ENCODE measurements at regions not wholly inside any gene's neighbourhood (a gene's known extent, or its start where the extent isn't known, plus 50 kb on each side); places are given as distances from the start of the nearest gene placed in this dataset.

- no peaks in the 10 kb centered on the region for H3K9me3 ChIP-seq (replicated peaks; ENCODE audit: control insufficient read depth, insufficient read depth, low read length)
- no peak overlapping the region for H3K9ac ChIP-seq (replicated peaks; ENCODE audit: extremely low read depth, insufficient read depth, low read length)
- H3K79me2 ChIP-seq (ENCODE audit: control insufficient read depth, insufficient read depth, low read length) = no peaks in the 10 kb centered on the region
- H3K4me1 ChIP-seq (ENCODE audit: control insufficient read depth, extremely low read depth, insufficient read depth, low read length) = no peaks in the 10 kb centered on the region
- H3K4me3 ChIP-seq (replicated peaks in 1 of 3; ENCODE audit: insufficient read depth in 1 of 3, low read depth in 1 of 3, low read length in 3 of 3) = no peak overlapping the region
- dilution Hi-C loops (cut with MboI; ENCODE audit: extremely low pct_ligation_motif_present, low sequenced_read_pairs) (no loop called here), intact Hi-C loops (cut with micrococcal nuclease) (no loop called here)
- no peaks in the 10 kb centered on the region for H4K20me1 ChIP-seq (replicated peaks; ENCODE audit: control insufficient read depth, extremely low read depth, insufficient read depth, low read length)
- no peaks in the 10 kb centered on the region for H3K27me3 ChIP-seq (ENCODE audit: control insufficient read depth in 2 of 2, insufficient read depth in 2 of 2, low read length in 2 of 2)
- ChIA-PET CTCF (no interaction called here), POLR2A (no interaction called here)
- H3K4me2 ChIP-seq (ENCODE audit: insufficient read depth, low read length) = no peak overlapping the region
- FAIRE-seq (no peak), DNase-seq (ENCODE audit: low read depth, low spot score) (no peak)
- no peak overlapping the region for H2AFZ ChIP-seq (ENCODE audit: low read depth, low read length)
- no peaks in the 10 kb centered on the region for H3K36me3 ChIP-seq (ENCODE audit: control insufficient read depth in 2 of 2, extremely low read depth in 1 of 2, insufficient read depth in 2 of 2, low read length in 2 of 2)
- H3K27ac ChIP-seq (ENCODE audit: insufficient read depth, low read depth, low read length) = no peak overlapping the region
- no TSS peak for BruUV-seq (replicated peaks)
- TF ChIP-seq POLR2AphosphoS5 (IDR thresholded peaks at IDR 0.05; ENCODE audit: insufficient read depth, low read depth, low read length) (no peak), EZH2 (IDR thresholded peaks at IDR 0.05; ENCODE audit: borderline replicate concordance, low read depth, low read length, severe bottlenecking) (no peak), MYC (IDR thresholded peaks at IDR 0.05; ENCODE audit: low read depth, low read length) (no peak), FOS (IDR thresholded peaks at IDR 0.05; ENCODE audit: borderline replicate concordance, insufficient read depth, low read length) (no peak)
- TF ChIP-seq, protein P1, sequence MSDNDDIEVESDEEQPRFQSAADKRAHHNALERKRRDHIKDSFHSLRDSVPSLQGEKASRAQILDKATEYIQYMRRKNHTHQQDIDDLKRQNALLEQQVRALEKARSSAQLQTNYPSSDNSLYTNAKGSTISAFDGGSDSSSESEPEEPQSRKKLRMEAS (IDR thresholded peaks at IDR 0.05; ENCODE audit: insufficient read depth, insufficient read length) = no peak
- TF ChIP-seq, protein P2, sequence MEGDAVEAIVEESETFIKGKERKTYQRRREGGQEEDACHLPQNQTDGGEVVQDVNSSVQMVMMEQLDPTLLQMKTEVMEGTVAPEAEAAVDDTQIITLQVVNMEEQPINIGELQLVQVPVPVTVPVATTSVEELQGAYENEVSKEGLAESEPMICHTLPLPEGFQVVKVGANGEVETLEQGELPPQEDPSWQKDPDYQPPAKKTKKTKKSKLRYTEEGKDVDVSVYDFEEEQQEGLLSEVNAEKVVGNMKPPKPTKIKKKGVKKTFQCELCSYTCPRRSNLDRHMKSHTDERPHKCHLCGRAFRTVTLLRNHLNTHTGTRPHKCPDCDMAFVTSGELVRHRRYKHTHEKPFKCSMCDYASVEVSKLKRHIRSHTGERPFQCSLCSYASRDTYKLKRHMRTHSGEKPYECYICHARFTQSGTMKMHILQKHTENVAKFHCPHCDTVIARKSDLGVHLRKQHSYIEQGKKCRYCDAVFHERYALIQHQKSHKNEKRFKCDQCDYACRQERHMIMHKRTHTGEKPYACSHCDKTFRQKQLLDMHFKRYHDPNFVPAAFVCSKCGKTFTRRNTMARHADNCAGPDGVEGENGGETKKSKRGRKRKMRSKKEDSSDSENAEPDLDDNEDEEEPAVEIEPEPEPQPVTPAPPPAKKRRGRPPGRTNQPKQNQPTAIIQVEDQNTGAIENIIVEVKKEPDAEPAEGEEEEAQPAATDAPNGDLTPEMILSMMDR (IDR thresholded peaks at IDR 0.05; ENCODE audit: extremely low read depth in 1 of 2, insufficient read depth in 1 of 2, low read depth in 1 of 2, low read length in 2 of 2) = no peak
- no peaks in the 10 kb centered on the region for H3K9me1 ChIP-seq (replicated peaks; ENCODE audit: control insufficient read depth, extremely low read depth, insufficient read depth, low read length)
Observed at GRCh38 chr11:29100967-29101366, 915.9 kb downstream of the KCNA4 start.

GRCh38 chr11:29095821-29096220, 921.0 kb downstream of the KCNA4 start:
- no peaks in the 10 kb centered on the region for H3K79me2 ChIP-seq (ENCODE audit: control insufficient read depth, insufficient read depth, low read length)
- no peaks in the 10 kb centered on the region for H3K9me3 ChIP-seq (replicated peaks; ENCODE audit: control insufficient read depth, insufficient read depth, low read length)
- CTCF ChIA-PET = no interaction called here
- FAIRE-seq = no peak
- no peaks in the 10 kb centered on the region for H4K20me1 ChIP-seq (replicated peaks; ENCODE audit: control insufficient read depth, extremely low read depth, insufficient read depth, low read length)
- no TSS peak for BruUV-seq (replicated peaks)
- dilution Hi-C loops (cut with MboI; ENCODE audit: extremely low pct_ligation_motif_present, low sequenced_read_pairs) = no loop called here
- H2AFZ ChIP-seq (ENCODE audit: low read depth, low read length) = no peak overlapping the region
- H3K4me3 ChIP-seq (replicated peaks in 1 of 3; ENCODE audit: insufficient read depth in 1 of 3, low read depth in 1 of 3, low read length in 3 of 3) = no peak overlapping the region
- H3K4me2 ChIP-seq (ENCODE audit: insufficient read depth, low read length) = no peak overlapping the region
- intact Hi-C loops (cut with micrococcal nuclease) = no loop called here
- no peak overlapping the region for H3K9ac ChIP-seq (replicated peaks; ENCODE audit: extremely low read depth, insufficient read depth, low read length)
- H3K27me3 ChIP-seq (ENCODE audit: control insufficient read depth in 2 of 2, insufficient read depth in 2 of 2, low read length in 2 of 2) = no peaks in the 10 kb centered on the region
- no peak overlapping the region for H3K27ac ChIP-seq (ENCODE audit: insufficient read depth, low read depth, low read length)
- no peaks in the 10 kb centered on the region for H3K4me1 ChIP-seq (ENCODE audit: control insufficient read depth, extremely low read depth, insufficient read depth, low read length)
- no peaks in the 10 kb centered on the region for H3K36me3 ChIP-seq (ENCODE audit: control insufficient read depth in 2 of 2, extremely low read depth in 1 of 2, insufficient read depth in 2 of 2, low read length in 2 of 2)
- POLR2A ChIA-PET = no interaction called here
- H3K9me1 ChIP-seq (replicated peaks; ENCODE audit: control insufficient read depth, extremely low read depth, insufficient read depth, low read length) = no peaks in the 10 kb centered on the region
- no peak for DNase-seq (ENCODE audit: low read depth, low spot score)
- no peak for TF ChIP-seq FOS (IDR thresholded peaks at IDR 0.05; ENCODE audit: borderline replicate concordance, insufficient read depth, low read length)
- TF ChIP-seq, protein P1 (IDR thresholded peaks at IDR 0.05; ENCODE audit: insufficient read depth, insufficient read length) = no peak
- TF ChIP-seq, protein P2 (IDR thresholded peaks at IDR 0.05; ENCODE audit: extremely low read depth in 1 of 2, insufficient read depth in 1 of 2, low read depth in 1 of 2, low read length in 2 of 2) = no peak
- TF ChIP-seq EZH2 (IDR thresholded peaks at IDR 0.05; ENCODE audit: borderline replicate concordance, low read depth, low read length, severe bottlenecking) = no peak
